ENCODE measurements at regions not wholly inside any gene's neighbourhood (a gene's known extent, or its start where the extent isn't known, plus 50 kb on each side); places are given as distances from the start of the nearest gene placed in this dataset.

DNA sequence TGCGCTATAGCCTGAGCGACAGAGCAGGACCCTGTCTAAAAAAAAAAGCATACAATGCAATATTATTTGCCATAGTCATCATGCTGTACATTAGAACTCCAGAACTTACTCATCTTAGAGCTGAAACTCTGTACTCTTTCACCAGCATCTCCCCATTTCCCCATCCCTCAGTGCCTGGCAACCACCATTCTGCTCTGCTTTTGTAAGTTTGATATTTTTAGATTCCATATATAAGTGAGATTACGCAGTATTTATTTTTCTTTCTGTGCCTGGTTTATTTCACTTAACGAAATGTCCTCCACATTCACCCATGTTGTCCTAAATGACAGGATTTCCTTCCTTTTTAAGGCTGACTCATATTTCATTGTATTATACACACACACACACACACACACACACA is 121.8 kb downstream of the BBS10 start (continued):
- TF ChIP-seq, protein P1, sequence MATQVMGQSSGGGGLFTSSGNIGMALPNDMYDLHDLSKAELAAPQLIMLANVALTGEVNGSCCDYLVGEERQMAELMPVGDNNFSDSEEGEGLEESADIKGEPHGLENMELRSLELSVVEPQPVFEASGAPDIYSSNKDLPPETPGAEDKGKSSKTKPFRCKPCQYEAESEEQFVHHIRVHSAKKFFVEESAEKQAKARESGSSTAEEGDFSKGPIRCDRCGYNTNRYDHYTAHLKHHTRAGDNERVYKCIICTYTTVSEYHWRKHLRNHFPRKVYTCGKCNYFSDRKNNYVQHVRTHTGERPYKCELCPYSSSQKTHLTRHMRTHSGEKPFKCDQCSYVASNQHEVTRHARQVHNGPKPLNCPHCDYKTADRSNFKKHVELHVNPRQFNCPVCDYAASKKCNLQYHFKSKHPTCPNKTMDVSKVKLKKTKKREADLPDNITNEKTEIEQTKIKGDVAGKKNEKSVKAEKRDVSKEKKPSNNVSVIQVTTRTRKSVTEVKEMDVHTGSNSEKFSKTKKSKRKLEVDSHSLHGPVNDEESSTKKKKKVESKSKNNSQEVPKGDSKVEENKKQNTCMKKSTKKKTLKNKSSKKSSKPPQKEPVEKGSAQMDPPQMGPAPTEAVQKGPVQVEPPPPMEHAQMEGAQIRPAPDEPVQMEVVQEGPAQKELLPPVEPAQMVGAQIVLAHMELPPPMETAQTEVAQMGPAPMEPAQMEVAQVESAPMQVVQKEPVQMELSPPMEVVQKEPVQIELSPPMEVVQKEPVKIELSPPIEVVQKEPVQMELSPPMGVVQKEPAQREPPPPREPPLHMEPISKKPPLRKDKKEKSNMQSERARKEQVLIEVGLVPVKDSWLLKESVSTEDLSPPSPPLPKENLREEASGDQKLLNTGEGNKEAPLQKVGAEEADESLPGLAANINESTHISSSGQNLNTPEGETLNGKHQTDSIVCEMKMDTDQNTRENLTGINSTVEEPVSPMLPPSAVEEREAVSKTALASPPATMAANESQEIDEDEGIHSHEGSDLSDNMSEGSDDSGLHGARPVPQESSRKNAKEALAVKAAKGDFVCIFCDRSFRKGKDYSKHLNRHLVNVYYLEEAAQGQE (IDR thresholded peaks at IDR 0.05; ENCODE audit: borderline replicate concordance in 1 of 2, low read depth in 1 of 2, low read length in 2 of 2) = no peak
- no peak for TF ChIP-seq MYC (CRISPR knock-in tag; IDR thresholded peaks at IDR 0.05; ENCODE audit: borderline replicate concordance)

DNA sequence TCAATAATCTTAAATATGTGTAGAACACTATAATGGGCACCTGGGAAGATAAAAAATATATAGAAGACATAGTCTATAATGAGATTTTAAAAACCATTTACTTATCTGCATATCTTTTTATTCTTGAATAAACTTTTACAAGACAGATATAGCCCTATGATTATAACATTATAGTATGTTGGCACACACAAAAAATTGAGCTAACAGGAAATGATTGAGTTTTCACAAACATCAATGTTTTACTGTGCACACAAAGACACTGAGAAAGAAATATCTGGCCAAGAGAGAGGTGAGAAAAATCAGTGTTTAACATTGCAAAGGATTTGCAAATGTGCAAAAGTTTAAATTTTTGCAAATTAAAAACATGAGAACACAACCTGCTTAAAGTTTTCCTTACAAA is 124.3 kb downstream of the BBS10 start:
- in situ Hi-C loops (cut with HindIII; ENCODE audit: extremely low pct_ligation_motif_present, low pct_unique_long_range_greater_than_20kb) (no loop called here), intact Hi-C loops (cut with micrococcal nuclease; ENCODE audit: unreplicated experiment) (no loop called here)
- Histone ChIP-seq H3K4me1 (ENCODE audit: insufficient read depth, low read length) (no peaks in the 10 kb centered on the region), H3K27me3 (ENCODE audit: control insufficient read depth in 1 of 2, insufficient read depth in 2 of 2, low read length in 2 of 2) (no peaks in the 10 kb centered on the region), H3K79me2 (ENCODE audit: insufficient read depth, low read length) (no peaks in the 10 kb centered on the region), H3K9ac (ENCODE audit: insufficient read depth, low read depth, low read length) (no peak overlapping the region), H4K20me1 (ENCODE audit: insufficient read depth, low read length) (no peaks in the 10 kb centered on the region), H3K4me2 (ENCODE audit: low read depth, low read length) (no peak overlapping the region), H2AFZ (ENCODE audit: low read length) (no peak overlapping the region), H3K27ac (ENCODE audit: extremely low read length, insufficient read depth, low read length) (no peak overlapping the region), H3K9me3 (ENCODE audit: low read length) (no peaks in the 10 kb centered on the region), H3K36me3 (replicated peaks in 1 of 2; ENCODE audit: control insufficient read depth in 1 of 2, insufficient read depth in 2 of 2, low read length in 2 of 2) (no peaks in the 10 kb centered on the region), H3K4me3 (replicated peaks in 1 of 3; ENCODE audit: insufficient read depth in 1 of 3, low read depth in 2 of 3, low read length in 3 of 3) (no peak overlapping the region)
- ATAC-seq (no peak), DNase-seq (ENCODE audit: low spot score) (no peak), FAIRE-seq (no peak)
- POLR2A ChIA-PET = no interaction called here
- TF ChIP-seq FOXO1 (CRISPR knock-in tag; IDR thresholded peaks at IDR 0.05) = no peak
- TF ChIP-seq ATF1 (CRISPR knock-in tag; IDR thresholded peaks at IDR 0.05) = no peak
- TF ChIP-seq ZC3H13 (CRISPR knock-in tag; IDR thresholded peaks at IDR 0.05) = no peak
- no peak for TF ChIP-seq ZNF441 (CRISPR knock-in tag; IDR thresholded peaks at IDR 0.05; ENCODE audit: borderline replicate concordance)
- no peak for TF ChIP-seq ZNF484 (CRISPR knock-in tag; IDR thresholded peaks at IDR 0.05; ENCODE audit: borderline replicate concordance, low read depth)
- no peak for TF ChIP-seq HIVEP1 (CRISPR knock-in tag; IDR thresholded peaks at IDR 0.05)
- no peak for TF ChIP-seq ZNF460 (CRISPR knock-in tag; IDR thresholded peaks at IDR 0.05; ENCODE audit: borderline replicate concordance)
- no peak for TF ChIP-seq RFXANK (CRISPR knock-in tag; IDR thresholded peaks at IDR 0.05)
- TF ChIP-seq ZNF652 (CRISPR knock-in tag; IDR thresholded peaks at IDR 0.05; ENCODE audit: borderline replicate concordance, low read depth) = no peak
- no TSS peak for BruUV-seq (replicated peaks)
- CTCF ChIA-PET (ENCODE audit: low intra/inter-chr PET ratio, low total read pairs) = no interaction called here
